ENCODE measurements at regions not wholly inside any gene's neighbourhood (a gene's known extent, or its start where the extent isn't known, plus 50 kb on each side); places are given as distances from the start of the nearest gene placed in this dataset.
A peak's percentile ranks its signal among the peaks of the same experiment; 100 is the strongest.
"Not testable (repeated sequence)": the region's sequence is repeated elsewhere in the genome, so short reads cannot be mapped to it uniquely, and the experiment has no call there.

- peak; percentile 44 for TF ChIP-seq CTCF (IDR thresholded peaks at IDR 0.05; ENCODE audit: low read length, missing control alignments)
- peak; percentile 46 for DNase-seq (ENCODE audit: low read depth)
- no peak overlapping the region for H3K4me3 ChIP-seq (replicated peaks; ENCODE audit: low read depth, low read length)
Observed at GRCh38 chr5:108481355-108481931, 99.5 kb upstream of the FBXL17 start.

- no peak for DNase-seq (ENCODE audit: low read depth)
- no peak overlapping the region for H3K4me3 ChIP-seq (replicated peaks; ENCODE audit: low read depth, low read length)
- TF ChIP-seq CTCF (IDR thresholded peaks at IDR 0.05; ENCODE audit: low read length, missing control alignments): no peak
Observed at GRCh38 chr5:108472237-108472636, 90.3 kb upstream of the FBXL17 start.

GRCh38 chr5:108467563-108467962 lies 85.7 kb upstream of the FBXL17 start:
- H3K4me3 ChIP-seq (replicated peaks; ENCODE audit: low read depth, low read length): no peak overlapping the region
- no peak for DNase-seq (ENCODE audit: low read depth)
- TF ChIP-seq CTCF (IDR thresholded peaks at IDR 0.05; ENCODE audit: low read length, missing control alignments): no peak

GRCh38 chr5:108461628-108462367 lies 79.9 kb upstream of the FBXL17 start:
- TF ChIP-seq CTCF (IDR thresholded peaks at IDR 0.05; ENCODE audit: low read length, missing control alignments): no peak
- H3K4me3 ChIP-seq (replicated peaks; ENCODE audit: low read depth, low read length): no peak overlapping the region
- peak; percentile 72 for DNase-seq (ENCODE audit: low read depth)

- DNase-seq (ENCODE audit: low read depth): no peak
- no peak overlapping the region for H3K4me3 ChIP-seq (replicated peaks; ENCODE audit: low read depth, low read length)
- TF ChIP-seq CTCF (IDR thresholded peaks at IDR 0.05; ENCODE audit: low read length, missing control alignments): no peak
Observed at GRCh38 chr5:108459769-108460168, 77.9 kb upstream of the FBXL17 start.

- H3K4me3 ChIP-seq (replicated peaks; ENCODE audit: low read depth, low read length): no peak overlapping the region
- no peak for TF ChIP-seq CTCF (IDR thresholded peaks at IDR 0.05; ENCODE audit: low read length, missing control alignments)
- no peak for DNase-seq (ENCODE audit: low read depth)
Observed at GRCh38 chr5:108451269-108451668, 69.4 kb upstream of the FBXL17 start.

- H3K4me3 ChIP-seq (replicated peaks; ENCODE audit: low read depth, low read length); DNase-seq (ENCODE audit: low read depth): not testable (repeated sequence)
Observed at GRCh38 chr5:108444130-108444529, 62.2 kb upstream of the FBXL17 start.

GRCh38 chr5:108442063-108442651 lies 60.3 kb upstream of the FBXL17 start:
- DNase-seq (ENCODE audit: low read depth); H3K4me3 ChIP-seq (replicated peaks; ENCODE audit: low read depth, low read length): not testable (repeated sequence)
